ENCODE measurements at regions not wholly inside any gene's neighbourhood (a gene's known extent, or its start where the extent isn't known, plus 50 kb on each side); places are given as distances from the start of the nearest gene placed in this dataset.

DNA sequence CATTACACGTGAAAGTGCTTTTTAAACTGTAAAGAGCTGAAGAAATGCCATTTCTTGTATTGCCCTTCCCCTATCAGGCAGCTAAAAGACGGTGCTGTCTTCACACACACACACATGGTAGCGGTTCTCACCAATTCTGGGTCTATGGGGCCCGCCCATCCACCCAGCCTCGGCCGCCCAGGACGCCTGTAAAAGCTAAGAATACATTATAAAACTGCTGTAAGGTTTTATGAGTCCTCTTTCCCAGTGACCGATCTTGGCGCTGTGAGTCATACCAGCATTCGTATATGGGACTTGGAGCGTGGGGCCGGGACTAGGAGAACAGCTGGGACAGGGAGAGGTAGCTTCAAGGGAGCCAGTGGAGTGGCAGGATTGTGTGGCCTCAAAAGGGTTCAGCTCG lies 149.7 kb upstream of the CADM1 start:
- TF ChIP-seq, protein P1, sequence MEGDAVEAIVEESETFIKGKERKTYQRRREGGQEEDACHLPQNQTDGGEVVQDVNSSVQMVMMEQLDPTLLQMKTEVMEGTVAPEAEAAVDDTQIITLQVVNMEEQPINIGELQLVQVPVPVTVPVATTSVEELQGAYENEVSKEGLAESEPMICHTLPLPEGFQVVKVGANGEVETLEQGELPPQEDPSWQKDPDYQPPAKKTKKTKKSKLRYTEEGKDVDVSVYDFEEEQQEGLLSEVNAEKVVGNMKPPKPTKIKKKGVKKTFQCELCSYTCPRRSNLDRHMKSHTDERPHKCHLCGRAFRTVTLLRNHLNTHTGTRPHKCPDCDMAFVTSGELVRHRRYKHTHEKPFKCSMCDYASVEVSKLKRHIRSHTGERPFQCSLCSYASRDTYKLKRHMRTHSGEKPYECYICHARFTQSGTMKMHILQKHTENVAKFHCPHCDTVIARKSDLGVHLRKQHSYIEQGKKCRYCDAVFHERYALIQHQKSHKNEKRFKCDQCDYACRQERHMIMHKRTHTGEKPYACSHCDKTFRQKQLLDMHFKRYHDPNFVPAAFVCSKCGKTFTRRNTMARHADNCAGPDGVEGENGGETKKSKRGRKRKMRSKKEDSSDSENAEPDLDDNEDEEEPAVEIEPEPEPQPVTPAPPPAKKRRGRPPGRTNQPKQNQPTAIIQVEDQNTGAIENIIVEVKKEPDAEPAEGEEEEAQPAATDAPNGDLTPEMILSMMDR (IDR thresholded peaks at IDR 0.05) = no peak
- TF ChIP-seq POLR2A (IDR thresholded peaks at IDR 0.05) = no peak
